ENCODE measurements at regions not wholly inside any gene's neighbourhood (a gene's known extent, or its start where the extent isn't known, plus 50 kb on each side); places are given as distances from the start of the nearest gene placed in this dataset.
A peak's percentile ranks its signal among the peaks of the same experiment; 100 is the strongest.

GRCh38 chr1:217029281-217030157, 306.3 kb upstream of the ESRRG start:
- in situ Hi-C loops (cut with HindIII; ENCODE audit: low pct_unique_long_range_greater_than_20kb, low sequenced_read_pairs) = no loop called here
- peak; percentile 39 for DNase-seq (ENCODE audit: low read depth)

GRCh38 chr1:217027403-217028080, 304.3 kb upstream of the ESRRG start:
- in situ Hi-C loops (cut with HindIII; ENCODE audit: low pct_unique_long_range_greater_than_20kb, low sequenced_read_pairs) = no loop called here
- DNase-seq (ENCODE audit: low read depth) = no peak

- in situ Hi-C loops (cut with HindIII; ENCODE audit: low pct_unique_long_range_greater_than_20kb, low sequenced_read_pairs) = no loop called here
- peak; percentile 53 for DNase-seq (ENCODE audit: low read depth)
These were observed 303.3 kb upstream of the ESRRG start for GRCh38 chr1:217026531-217026930.

- in situ Hi-C loops (cut with HindIII; ENCODE audit: low pct_unique_long_range_greater_than_20kb, low sequenced_read_pairs) = no loop called here
- DNase-seq (ENCODE audit: low read depth) = no peak
These were observed 302.2 kb upstream of the ESRRG start for GRCh38 chr1:217025381-217025780.

GRCh38 chr1:217024911-217025310, 301.7 kb upstream of the ESRRG start:
- in situ Hi-C loops (cut with HindIII; ENCODE audit: low pct_unique_long_range_greater_than_20kb, low sequenced_read_pairs) = no loop called here
- DNase-seq (ENCODE audit: low read depth) = no peak

GRCh38 chr1:217021956-217022355, 298.7 kb upstream of the ESRRG start:
- in situ Hi-C loops (cut with HindIII; ENCODE audit: low pct_unique_long_range_greater_than_20kb, low sequenced_read_pairs) = no loop called here
- no peak for DNase-seq (ENCODE audit: low read depth)

GRCh38 chr1:217021400-217021799, 298.2 kb upstream of the ESRRG start:
- DNase-seq (ENCODE audit: low read depth) = no peak
- in situ Hi-C loops (cut with HindIII; ENCODE audit: low pct_unique_long_range_greater_than_20kb, low sequenced_read_pairs) = no loop called here

- no peak for DNase-seq (ENCODE audit: low read depth)
These were observed 296.2 kb upstream of the ESRRG start for GRCh38 chr1:217019475-217019874.

GRCh38 chr1:217018648-217019047, 295.4 kb upstream of the ESRRG start:
- no peak for DNase-seq (ENCODE audit: low read depth)
- in situ Hi-C loops (cut with HindIII; ENCODE audit: low pct_unique_long_range_greater_than_20kb, low sequenced_read_pairs) = no loop called here

More at GRCh38 chr1:217019475-217019874, 296.2 kb upstream of the ESRRG start:
- in situ Hi-C loops (cut with HindIII; ENCODE audit: low pct_unique_long_range_greater_than_20kb, low sequenced_read_pairs) = no loop called here

- in situ Hi-C loops (cut with HindIII; ENCODE audit: low pct_unique_long_range_greater_than_20kb, low sequenced_read_pairs) = no loop called here
- DNase-seq (ENCODE audit: low read depth) = no peak
These were observed 293.9 kb upstream of the ESRRG start for GRCh38 chr1:217017165-217017564.

- no peak for DNase-seq (ENCODE audit: low read depth)
- in situ Hi-C loops (cut with HindIII; ENCODE audit: low pct_unique_long_range_greater_than_20kb, low sequenced_read_pairs) = no loop called here
These were observed 290.8 kb upstream of the ESRRG start for GRCh38 chr1:217014066-217014465.

- DNase-seq (ENCODE audit: low read depth) = no peak
- in situ Hi-C loops (cut with HindIII; ENCODE audit: low pct_unique_long_range_greater_than_20kb, low sequenced_read_pairs) = no loop called here
These were observed 289.4 kb upstream of the ESRRG start for GRCh38 chr1:217012659-217013058.

GRCh38 chr1:217011097-217011496, 287.9 kb upstream of the ESRRG start:
- no peak for DNase-seq (ENCODE audit: low read depth)
- in situ Hi-C loops (cut with HindIII; ENCODE audit: low pct_unique_long_range_greater_than_20kb, low sequenced_read_pairs) = no loop called here

GRCh38 chr1:217010253-217010652, 287.0 kb upstream of the ESRRG start:
- DNase-seq (ENCODE audit: low read depth) = no peak
- in situ Hi-C loops (cut with HindIII; ENCODE audit: low pct_unique_long_range_greater_than_20kb, low sequenced_read_pairs) = no loop called here

GRCh38 chr1:217009376-217009775, 286.1 kb upstream of the ESRRG start:
- in situ Hi-C loops (cut with HindIII; ENCODE audit: low pct_unique_long_range_greater_than_20kb, low sequenced_read_pairs) = no loop called here
- no peak for DNase-seq (ENCODE audit: low read depth)

- in situ Hi-C loops (cut with HindIII; ENCODE audit: low pct_unique_long_range_greater_than_20kb, low sequenced_read_pairs) = no loop called here
- peak; percentile 6 for DNase-seq (ENCODE audit: low read depth)
These were observed 281.7 kb upstream of the ESRRG start for GRCh38 chr1:217004776-217005436.

GRCh38 chr1:217003355-217003754, 280.1 kb upstream of the ESRRG start:
- in situ Hi-C loops (cut with HindIII; ENCODE audit: low pct_unique_long_range_greater_than_20kb, low sequenced_read_pairs) = no loop called here
- DNase-seq (ENCODE audit: low read depth) = no peak

GRCh38 chr1:216997831-216998230, 274.6 kb upstream of the ESRRG start:
- in situ Hi-C loops (cut with HindIII; ENCODE audit: low pct_unique_long_range_greater_than_20kb, low sequenced_read_pairs) = no loop called here
- DNase-seq (ENCODE audit: low read depth) = no peak

GRCh38 chr1:216997069-216997468, 273.8 kb upstream of the ESRRG start:
- no peak for DNase-seq (ENCODE audit: low read depth)
- in situ Hi-C loops (cut with HindIII; ENCODE audit: low pct_unique_long_range_greater_than_20kb, low sequenced_read_pairs) = no loop called here

All from Caki2 (cell line).